GM23338 (cell line): ENCODE measurements at regions not wholly inside any gene's neighbourhood (a gene's known extent, or its start where the extent isn't known, plus 50 kb on each side); places are given as distances from the start of the nearest gene placed in this dataset.

Source experiments
- ATAC-seq: fragments of 200-7000 bp; cut with Tn5 transposase; 3 replicates; pipeline ENCODE4 v1.9.1; 2020
- DNase-seq: peaks from one replicate; pipeline ENCODE4 v3.0.0-alpha.2; 2015; ENCODE audit warnings: low spot score
- H2AFZ ChIP-seq: fragments of 200-600 bp; sonication (generic); 2 replicates; pipeline ENCODE4 v1.8.0; 2016; ENCODE audit warnings: antibody characterized with exemption, mild to moderate bottlenecking, moderate library complexity
- H3F3A ChIP-seq: fragments of 200-600 bp; sonication (generic); replicated peaks from 2 replicates; pipeline ENCODE4 v1.8.0; 2017; ENCODE audit warnings: antibody characterized with exemption, mixed run types, low read depth
- H3K27ac ChIP-seq: fragments of 200-600 bp; sonication (generic); 2 replicates; pipeline ENCODE4 v1.6.1; 2016; ENCODE audit warnings: low read depth
- H3K27me3 ChIP-seq: fragments of 200-600 bp; sonication (generic); 2 replicates; pipeline ENCODE4 v1.8.0; 2016; ENCODE audit warnings: mild to moderate bottlenecking, mixed run types, moderate library complexity; ENCODE audit not compliant: insufficient read depth
- H3K36me3 ChIP-seq: fragments of 200-600 bp; sonication (generic); 2 replicates; pipeline ENCODE4 v1.8.0; 2016; ENCODE audit warnings: mild to moderate bottlenecking; ENCODE audit not compliant: insufficient read depth
- H3K4me1 ChIP-seq: fragments of 200-600 bp; sonication (generic); 2 replicates; pipeline ENCODE4 v1.8.0; 2016; ENCODE audit warnings: mild to moderate bottlenecking, moderate library complexity; ENCODE audit not compliant: insufficient read depth
- H3K4me2 ChIP-seq: fragments of 200-600 bp; sonication (generic); 2 replicates; pipeline ENCODE4 v1.7.1; 2017; ENCODE audit warnings: mixed run types
- H3K4me3 ChIP-seq: fragments of 200-600 bp; sonication (generic); 2 replicates; pipeline ENCODE4 v1.6.1; 2016; ENCODE audit warnings: mixed run types
- H3K79me2 ChIP-seq: fragments of 200-600 bp; sonication (generic); replicated peaks from 2 replicates; pipeline ENCODE4 v1.8.0; 2017; ENCODE audit warnings: mild to moderate bottlenecking; ENCODE audit not compliant: insufficient read depth
- H3K9me2 ChIP-seq: fragments of 200-600 bp; sonication (generic); 2 replicates; pipeline ENCODE4 v1.8.0; 2017; ENCODE audit not compliant: insufficient read depth
- H4K20me1 ChIP-seq: fragments of 200-600 bp; sonication (generic); replicated peaks from 2 replicates; pipeline ENCODE4 v1.8.0; 2017; ENCODE audit warnings: mild to moderate bottlenecking; ENCODE audit not compliant: insufficient read depth
- H3K27ac Mint-ChIP-seq: 2 replicates; pipeline ENCODE4 v1.8.0; 2020; ENCODE audit warnings: inconsistent platforms, mild to moderate bottlenecking, moderate library complexity, mixed read lengths
- H3K27me3 Mint-ChIP-seq: 3 replicates; pipeline ENCODE4 v1.8.0; 2022; ENCODE audit warnings: low read depth, mild to moderate bottlenecking, moderate library complexity, mixed read lengths, inconsistent platforms; ENCODE audit not compliant: insufficient read depth, poor library complexity
- H3K36me3 Mint-ChIP-seq: 3 replicates; pipeline ENCODE4 v1.8.0; 2021; ENCODE audit warnings: low read depth, mild to moderate bottlenecking, inconsistent platforms, moderate library complexity, mixed read lengths
- H3K4me1 Mint-ChIP-seq: 3 replicates; pipeline ENCODE4 v1.8.0; 2020; ENCODE audit warnings: mild to moderate bottlenecking, inconsistent platforms, mixed read lengths
- H3K4me3 Mint-ChIP-seq: 3 replicates; pipeline ENCODE4 v1.8.0; 2021; ENCODE audit warnings: moderate library complexity, mild to moderate bottlenecking, inconsistent platforms, mixed read lengths
- H3K9me3 Mint-ChIP-seq: 3 replicates; pipeline ENCODE4 v1.8.0; 2020; ENCODE audit warnings: moderate library complexity, mild to moderate bottlenecking, inconsistent platforms, mixed read lengths
- CREB1 ChIP-seq: fragments of 250-450 bp; sonication (Bioruptor Pico); IDR thresholded peaks from 2 replicates; pipeline ENCODE4 v1.5.0; 2020; ENCODE audit warnings: low read depth, mild to moderate bottlenecking, moderate library complexity
- EZH2 ChIP-seq: fragments of 200-600 bp; sonication (generic); IDR thresholded peaks from one replicate; pipeline ENCODE4 v1.8.0; 2017; ENCODE audit warnings: antibody characterized with exemption, mild to moderate bottlenecking, low read depth; ENCODE audit not compliant: unreplicated experiment
- EZH2phosphoT487 ChIP-seq: fragments of 200-600 bp; sonication (generic); IDR thresholded peaks from one replicate; pipeline ENCODE4 v1.8.1; 2018; ENCODE audit warnings: antibody characterized with exemption; ENCODE audit not compliant: unreplicated experiment
- JUNB ChIP-seq: IDR thresholded peaks from one replicate; pipeline ENCODE4 v1.6.1; 2016; ENCODE audit warnings: antibody characterized with exemption; ENCODE audit not compliant: unreplicated experiment
- NANOG ChIP-seq: IDR thresholded peaks from 2 replicates; pipeline ENCODE4 v1.6.1; 2016; ENCODE audit warnings: antibody characterized with exemption, borderline replicate concordance
- POLR2AphosphoS5 ChIP-seq: IDR thresholded peaks from 2 replicates; pipeline ENCODE4 v1.6.1; 2016; ENCODE audit warnings: antibody characterized with exemption, low read depth
- STAT1 ChIP-seq: IDR thresholded peaks from one replicate; pipeline ENCODE4 v1.6.1; 2016; ENCODE audit warnings: antibody characterized with exemption; ENCODE audit not compliant: unreplicated experiment
- ZNF114 ChIP-seq: fragments of 250-450 bp; sonication (Bioruptor Pico); IDR thresholded peaks from 2 replicates; pipeline ENCODE4 v1.5.0; 2020; ENCODE audit warnings: mild to moderate bottlenecking, moderate library complexity
- ZNF331 ChIP-seq: fragments of 250-450 bp; sonication (Bioruptor Pico); IDR thresholded peaks from 2 replicates; pipeline ENCODE4 v1.5.0; 2020; ENCODE audit warnings: low read depth, mild to moderate bottlenecking, moderate library complexity
- TF ChIP-seq, protein P1 (sequence below), 2 experiments: fragments of 200-600 bp in 1 of 2; sonication (generic) in 1 of 2; conservative IDR thresholded peaks; 2 replicates each; pipeline versions ENCODE4 v1.5.1 to v1.6.1; 2016 to 2017; ENCODE audit warnings: antibody characterized with exemption in 2 of 2, low read depth in 2 of 2, mild to moderate bottlenecking in 2 of 2, moderate library complexity in 1 of 2
- TF ChIP-seq, protein P2 (sequence below): IDR thresholded peaks from one replicate; pipeline ENCODE4 v1.6.1; 2018; ENCODE audit warnings: antibody characterized with exemption; ENCODE audit not compliant: unreplicated experiment
- TF ChIP-seq, protein P3 (sequence below): fragments of 250-450 bp; sonication (Bioruptor Pico); IDR thresholded peaks from 2 replicates; pipeline ENCODE4 v1.5.0; 2020; ENCODE audit warnings: mild to moderate bottlenecking, moderate library complexity
- TF ChIP-seq, protein P4 (sequence below): IDR thresholded peaks from 2 replicates; pipeline ENCODE4 v1.6.1; 2016; ENCODE audit warnings: antibody characterized with exemption

DNA sequence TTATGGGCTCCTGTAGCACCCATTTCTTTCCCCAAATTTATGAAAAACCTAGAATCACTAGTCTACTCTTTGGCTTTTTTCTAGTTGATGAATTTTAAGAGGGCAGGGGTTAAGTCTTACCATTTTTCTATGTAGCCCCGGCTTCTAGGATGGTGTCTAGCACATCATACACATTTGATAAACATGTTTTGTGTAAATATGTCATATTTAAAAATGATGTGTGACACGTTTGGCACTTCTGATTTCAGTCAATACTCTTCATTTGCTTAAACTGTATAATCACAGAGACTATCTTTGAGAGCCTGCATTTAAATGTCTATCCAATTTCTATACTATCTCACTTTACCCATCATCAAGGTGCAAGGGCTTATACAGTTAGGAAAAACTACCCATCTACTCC is 331.1 kb downstream of the TDRD15 start:
- no peak overlapping the region for H2AFZ ChIP-seq
- no peaks in the 10 kb centered on the region for H3K79me2 ChIP-seq
- no peaks in the 10 kb centered on the region for H3F3A ChIP-seq
- TF ChIP-seq JUNB = no peak
- TF ChIP-seq, protein P1, sequence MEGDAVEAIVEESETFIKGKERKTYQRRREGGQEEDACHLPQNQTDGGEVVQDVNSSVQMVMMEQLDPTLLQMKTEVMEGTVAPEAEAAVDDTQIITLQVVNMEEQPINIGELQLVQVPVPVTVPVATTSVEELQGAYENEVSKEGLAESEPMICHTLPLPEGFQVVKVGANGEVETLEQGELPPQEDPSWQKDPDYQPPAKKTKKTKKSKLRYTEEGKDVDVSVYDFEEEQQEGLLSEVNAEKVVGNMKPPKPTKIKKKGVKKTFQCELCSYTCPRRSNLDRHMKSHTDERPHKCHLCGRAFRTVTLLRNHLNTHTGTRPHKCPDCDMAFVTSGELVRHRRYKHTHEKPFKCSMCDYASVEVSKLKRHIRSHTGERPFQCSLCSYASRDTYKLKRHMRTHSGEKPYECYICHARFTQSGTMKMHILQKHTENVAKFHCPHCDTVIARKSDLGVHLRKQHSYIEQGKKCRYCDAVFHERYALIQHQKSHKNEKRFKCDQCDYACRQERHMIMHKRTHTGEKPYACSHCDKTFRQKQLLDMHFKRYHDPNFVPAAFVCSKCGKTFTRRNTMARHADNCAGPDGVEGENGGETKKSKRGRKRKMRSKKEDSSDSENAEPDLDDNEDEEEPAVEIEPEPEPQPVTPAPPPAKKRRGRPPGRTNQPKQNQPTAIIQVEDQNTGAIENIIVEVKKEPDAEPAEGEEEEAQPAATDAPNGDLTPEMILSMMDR (conservative IDR thresholded peaks at IDR 0.05; ENCODE audit: low read depth in 2 of 2) = no peak
- TF ChIP-seq, protein P2, sequence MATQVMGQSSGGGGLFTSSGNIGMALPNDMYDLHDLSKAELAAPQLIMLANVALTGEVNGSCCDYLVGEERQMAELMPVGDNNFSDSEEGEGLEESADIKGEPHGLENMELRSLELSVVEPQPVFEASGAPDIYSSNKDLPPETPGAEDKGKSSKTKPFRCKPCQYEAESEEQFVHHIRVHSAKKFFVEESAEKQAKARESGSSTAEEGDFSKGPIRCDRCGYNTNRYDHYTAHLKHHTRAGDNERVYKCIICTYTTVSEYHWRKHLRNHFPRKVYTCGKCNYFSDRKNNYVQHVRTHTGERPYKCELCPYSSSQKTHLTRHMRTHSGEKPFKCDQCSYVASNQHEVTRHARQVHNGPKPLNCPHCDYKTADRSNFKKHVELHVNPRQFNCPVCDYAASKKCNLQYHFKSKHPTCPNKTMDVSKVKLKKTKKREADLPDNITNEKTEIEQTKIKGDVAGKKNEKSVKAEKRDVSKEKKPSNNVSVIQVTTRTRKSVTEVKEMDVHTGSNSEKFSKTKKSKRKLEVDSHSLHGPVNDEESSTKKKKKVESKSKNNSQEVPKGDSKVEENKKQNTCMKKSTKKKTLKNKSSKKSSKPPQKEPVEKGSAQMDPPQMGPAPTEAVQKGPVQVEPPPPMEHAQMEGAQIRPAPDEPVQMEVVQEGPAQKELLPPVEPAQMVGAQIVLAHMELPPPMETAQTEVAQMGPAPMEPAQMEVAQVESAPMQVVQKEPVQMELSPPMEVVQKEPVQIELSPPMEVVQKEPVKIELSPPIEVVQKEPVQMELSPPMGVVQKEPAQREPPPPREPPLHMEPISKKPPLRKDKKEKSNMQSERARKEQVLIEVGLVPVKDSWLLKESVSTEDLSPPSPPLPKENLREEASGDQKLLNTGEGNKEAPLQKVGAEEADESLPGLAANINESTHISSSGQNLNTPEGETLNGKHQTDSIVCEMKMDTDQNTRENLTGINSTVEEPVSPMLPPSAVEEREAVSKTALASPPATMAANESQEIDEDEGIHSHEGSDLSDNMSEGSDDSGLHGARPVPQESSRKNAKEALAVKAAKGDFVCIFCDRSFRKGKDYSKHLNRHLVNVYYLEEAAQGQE = no peak
- TF ChIP-seq EZH2 = no peak
- TF ChIP-seq, protein P3, sequence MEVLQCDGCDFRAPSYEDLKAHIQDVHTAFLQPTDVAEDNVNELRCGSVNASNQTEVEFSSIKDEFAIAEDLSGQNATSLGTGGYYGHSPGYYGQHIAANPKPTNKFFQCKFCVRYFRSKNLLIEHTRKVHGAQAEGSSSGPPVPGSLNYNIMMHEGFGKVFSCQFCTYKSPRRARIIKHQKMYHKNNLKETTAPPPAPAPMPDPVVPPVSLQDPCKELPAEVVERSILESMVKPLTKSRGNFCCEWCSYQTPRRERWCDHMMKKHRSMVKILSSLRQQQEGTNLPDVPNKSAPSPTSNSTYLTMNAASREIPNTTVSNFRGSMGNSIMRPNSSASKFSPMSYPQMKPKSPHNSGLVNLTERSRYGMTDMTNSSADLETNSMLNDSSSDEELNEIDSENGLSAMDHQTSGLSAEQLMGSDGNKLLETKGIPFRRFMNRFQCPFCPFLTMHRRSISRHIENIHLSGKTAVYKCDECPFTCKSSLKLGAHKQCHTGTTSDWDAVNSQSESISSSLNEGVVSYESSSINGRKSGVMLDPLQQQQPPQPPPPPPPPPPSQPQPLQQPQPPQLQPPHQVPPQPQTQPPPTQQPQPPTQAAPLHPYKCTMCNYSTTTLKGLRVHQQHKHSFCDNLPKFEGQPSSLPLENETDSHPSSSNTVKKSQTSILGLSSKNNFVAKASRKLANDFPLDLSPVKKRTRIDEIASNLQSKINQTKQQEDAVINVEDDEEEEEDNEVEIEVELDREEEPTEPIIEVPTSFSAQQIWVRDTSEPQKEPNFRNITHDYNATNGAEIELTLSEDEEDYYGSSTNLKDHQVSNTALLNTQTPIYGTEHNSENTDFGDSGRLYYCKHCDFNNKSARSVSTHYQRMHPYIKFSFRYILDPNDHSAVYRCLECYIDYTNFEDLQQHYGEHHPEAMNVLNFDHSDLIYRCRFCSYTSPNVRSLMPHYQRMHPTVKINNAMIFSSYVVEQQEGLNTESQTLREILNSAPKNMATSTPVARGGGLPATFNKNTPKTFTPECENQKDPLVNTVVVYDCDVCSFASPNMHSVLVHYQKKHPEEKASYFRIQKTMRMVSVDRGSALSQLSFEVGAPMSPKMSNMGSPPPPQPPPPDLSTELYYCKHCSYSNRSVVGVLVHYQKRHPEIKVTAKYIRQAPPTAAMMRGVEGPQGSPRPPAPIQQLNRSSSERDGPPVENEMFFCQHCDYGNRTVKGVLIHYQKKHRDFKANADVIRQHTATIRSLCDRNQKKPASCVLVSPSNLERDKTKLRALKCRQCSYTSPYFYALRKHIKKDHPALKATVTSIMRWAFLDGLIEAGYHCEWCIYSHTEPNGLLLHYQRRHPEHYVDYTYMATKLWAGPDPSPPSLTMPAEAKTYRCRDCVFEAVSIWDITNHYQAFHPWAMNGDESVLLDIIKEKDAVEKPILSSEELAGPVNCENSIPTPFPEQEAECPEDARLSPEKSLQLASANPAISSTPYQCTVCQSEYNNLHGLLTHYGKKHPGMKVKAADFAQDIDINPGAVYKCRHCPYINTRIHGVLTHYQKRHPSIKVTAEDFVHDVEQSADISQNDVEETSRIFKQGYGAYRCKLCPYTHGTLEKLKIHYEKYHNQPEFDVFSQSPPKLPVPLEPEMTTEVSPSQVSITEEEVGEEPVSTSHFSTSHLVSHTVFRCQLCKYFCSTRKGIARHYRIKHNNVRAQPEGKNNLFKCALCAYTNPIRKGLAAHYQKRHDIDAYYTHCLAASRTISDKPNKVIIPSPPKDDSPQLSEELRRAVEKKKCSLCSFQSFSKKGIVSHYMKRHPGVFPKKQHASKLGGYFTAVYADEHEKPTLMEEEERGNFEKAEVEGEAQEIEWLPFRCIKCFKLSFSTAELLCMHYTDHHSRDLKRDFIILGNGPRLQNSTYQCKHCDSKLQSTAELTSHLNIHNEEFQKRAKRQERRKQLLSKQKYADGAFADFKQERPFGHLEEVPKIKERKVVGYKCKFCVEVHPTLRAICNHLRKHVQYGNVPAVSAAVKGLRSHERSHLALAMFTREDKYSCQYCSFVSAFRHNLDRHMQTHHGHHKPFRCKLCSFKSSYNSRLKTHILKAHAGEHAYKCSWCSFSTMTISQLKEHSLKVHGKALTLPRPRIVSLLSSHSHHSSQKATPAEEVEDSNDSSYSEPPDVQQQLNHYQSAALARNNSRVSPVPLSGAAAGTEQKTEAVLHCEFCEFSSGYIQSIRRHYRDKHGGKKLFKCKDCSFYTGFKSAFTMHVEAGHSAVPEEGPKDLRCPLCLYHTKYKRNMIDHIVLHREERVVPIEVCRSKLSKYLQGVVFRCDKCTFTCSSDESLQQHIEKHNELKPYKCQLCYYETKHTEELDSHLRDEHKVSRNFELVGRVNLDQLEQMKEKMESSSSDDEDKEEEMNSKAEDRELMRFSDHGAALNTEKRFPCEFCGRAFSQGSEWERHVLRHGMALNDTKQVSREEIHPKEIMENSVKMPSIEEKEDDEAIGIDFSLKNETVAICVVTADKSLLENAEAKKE (CRISPR knock-in tag) = no peak
- TF ChIP-seq, protein P4, sequence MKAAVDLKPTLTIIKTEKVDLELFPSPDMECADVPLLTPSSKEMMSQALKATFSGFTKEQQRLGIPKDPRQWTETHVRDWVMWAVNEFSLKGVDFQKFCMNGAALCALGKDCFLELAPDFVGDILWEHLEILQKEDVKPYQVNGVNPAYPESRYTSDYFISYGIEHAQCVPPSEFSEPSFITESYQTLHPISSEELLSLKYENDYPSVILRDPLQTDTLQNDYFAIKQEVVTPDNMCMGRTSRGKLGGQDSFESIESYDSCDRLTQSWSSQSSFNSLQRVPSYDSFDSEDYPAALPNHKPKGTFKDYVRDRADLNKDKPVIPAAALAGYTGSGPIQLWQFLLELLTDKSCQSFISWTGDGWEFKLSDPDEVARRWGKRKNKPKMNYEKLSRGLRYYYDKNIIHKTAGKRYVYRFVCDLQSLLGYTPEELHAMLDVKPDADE = no peak
- TF ChIP-seq ZNF331 = no peak
- no peak for TF ChIP-seq CREB1
- no peak for TF ChIP-seq NANOG
- no peak for TF ChIP-seq POLR2AphosphoS5
- TF ChIP-seq ZNF114 (CRISPR knock-in tag) = no peak
- TF ChIP-seq EZH2phosphoT487 = no peak
- no peak for TF ChIP-seq STAT1
- no peak overlapping the region for H3K4me3 ChIP-seq
- Mint-ChIP-seq H3K27me3 (peaks cover 5% of the 10 kb centered on the region), H3K36me3 (peaks cover 25% of the 10 kb centered on the region), H3K4me1 (peaks cover 36% of the 10 kb centered on the region), H3K9me3 (peaks cover 28% of the 10 kb centered on the region), H3K27ac (no peak overlapping the region), H3K4me3 (no peak overlapping the region)
- H3K36me3 ChIP-seq = no peaks in the 10 kb centered on the region
- no peak overlapping the region for H3K27ac ChIP-seq
- DNase-seq (no peak), ATAC-seq (no peak)
- no peaks in the 10 kb centered on the region for H3K27me3 ChIP-seq
- H3K4me2 ChIP-seq = no peak overlapping the region
- no peaks in the 10 kb centered on the region for H4K20me1 ChIP-seq
- H3K4me1 ChIP-seq = peaks cover 15% of the 10 kb centered on the region
- H3K9me2 ChIP-seq = no peaks in the 10 kb centered on the region
